ENCODE measurements at regions not wholly inside any gene's neighbourhood (a gene's known extent, or its start where the extent isn't known, plus 50 kb on each side); places are given as distances from the start of the nearest gene placed in this dataset.

GRCh38 chr7:124261710-124262109 is 228.8 kb upstream of the TMEM229A start:
- H3K4ac ChIP-seq (ENCODE audit: low read depth, low read length), result no peak overlapping the region
- no peak overlapping the region for H3K27ac Mint-ChIP-seq
- H3K4me1 ChIP-seq (ENCODE audit: insufficient read depth, low read length), result peaks cover 5% of the 10 kb centered on the region
- no peaks in the 10 kb centered on the region for H3K9me3 ChIP-seq (ENCODE audit: control insufficient read depth, low read depth, low read length)
- no peak overlapping the region for H4K8ac ChIP-seq (replicated peaks; ENCODE audit: insufficient read length, low read depth, low read length)
- no peaks in the 10 kb centered on the region for H3K9me3 Mint-ChIP-seq
- no peaks in the 10 kb centered on the region for H3K79me1 ChIP-seq (ENCODE audit: insufficient read depth, low read depth, low read length, poor library complexity, severe bottlenecking)
- no peaks in the 10 kb centered on the region for H4K20me1 ChIP-seq (ENCODE audit: control insufficient read depth, insufficient read depth, insufficient read length)
- H3K4me2 ChIP-seq (ENCODE audit: insufficient read depth, insufficient read length, low read length), result no peak overlapping the region
- H4K5ac ChIP-seq (ENCODE audit: insufficient read length, low read depth, low read length), result no peak overlapping the region
- H2BK20ac ChIP-seq (ENCODE audit: low read depth, low read length, poor library complexity, severe bottlenecking), result no peak overlapping the region
- no peak overlapping the region for H4K91ac ChIP-seq (ENCODE audit: insufficient read length, low read depth, low read length)
- H3K36me3 Mint-ChIP-seq (ENCODE audit: insufficient read depth in 1 of 3, low read depth in 3 of 3), result no peaks in the 10 kb centered on the region
- H3K79me2 ChIP-seq (ENCODE audit: insufficient read depth, low read length), result no peaks in the 10 kb centered on the region
- DNase-seq, result no peak
- H2BK15ac ChIP-seq (ENCODE audit: low read depth, low read length), result no peak overlapping the region
- H2AFZ ChIP-seq (ENCODE audit: low read length), result no peak overlapping the region
- H3K4me3 Mint-ChIP-seq, result no peak overlapping the region
- no peak overlapping the region for H2BK120ac ChIP-seq (ENCODE audit: low read depth, low read length, poor library complexity, severe bottlenecking)
- no CpG with 5 or more reads among the region's 2 CpGs for WGBS (ENCODE audit: extremely low coverage, insufficient read length, low lambda C conversion rate)
- H2BK5ac ChIP-seq (ENCODE audit: insufficient read length, low read length), result no peak overlapping the region
- TF ChIP-seq CTCF (conservative IDR thresholded peaks at IDR 0.05), result no peak
- H2BK12ac ChIP-seq (ENCODE audit: insufficient read length, low read depth, low read length), result no peak overlapping the region
- H3K27me3 Mint-ChIP-seq (ENCODE audit: low read depth), result peaks cover 9% of the 10 kb centered on the region
- H2AK5ac ChIP-seq (ENCODE audit: insufficient read length, low read length), result no peak overlapping the region
- H3K4me1 Mint-ChIP-seq, result peaks cover 34 to 40% of the 10 kb centered on the region in 2 experiments
- H3K23ac ChIP-seq (ENCODE audit: insufficient read length, low read depth, low read length), result no peak overlapping the region
- no peak overlapping the region for H3K27ac ChIP-seq (ENCODE audit: insufficient read length, low read depth, low read length)
- H3K18ac ChIP-seq (ENCODE audit: insufficient read length, low read depth, low read length), result no peak overlapping the region
- H3K23me2 ChIP-seq (ENCODE audit: insufficient read length, low read depth, low read length, poor library complexity, severe bottlenecking), result no peaks in the 10 kb centered on the region
- H3T11ph ChIP-seq (ENCODE audit: low read length), result no peak overlapping the region
- H3K9ac ChIP-seq (ENCODE audit: extremely low read depth, insufficient read length, low read length), result no peak overlapping the region
- no peak overlapping the region for H3K56ac ChIP-seq (ENCODE audit: insufficient read length, low read depth, low read length)
- H3K27me3 ChIP-seq (ENCODE audit: insufficient read depth, low read length), result no peaks in the 10 kb centered on the region
- no peak overlapping the region for H3K14ac ChIP-seq (ENCODE audit: insufficient read depth, low read length)

All from H9 (cell line).